Gastroesophageal sphincter (tissue), 4 donors: ENCODE measurements at regions not wholly inside any gene's neighbourhood (a gene's known extent, or its start where the extent isn't known, plus 50 kb on each side); places are given as distances from the start of the nearest gene placed in this dataset.

Experiments
- ATAC-seq: fragments of 150-250 bp; one replicate; pipeline ENCODE4 v1.9.1; 2016; ENCODE audit warnings: mild to moderate bottlenecking, moderate library complexity
- H3K27ac ChIP-seq, 4 donors: fragments of 200-600 bp; sonication (generic) in 3 of 4; 1 replicate in 3 of 4; 2 replicates in 1 of 4; pipeline ENCODE4 v1.5.1; 2016 to 2019
- H3K27me3 ChIP-seq: fragments of 200-600 bp; sonication (generic); one replicate; pipeline ENCODE4 v1.5.1; 2019
- H3K36me3 ChIP-seq, 2 donors: fragments of 200-600 bp; sonication (generic); one replicate each; pipeline ENCODE4 v1.5.1; 2019; ENCODE audit warnings: control low read depth in 1 of 2
- H3K4me1 ChIP-seq, 3 donors: fragments of 200-600 bp; sonication (generic); 1 replicate in 2 of 3; 2 replicates in 1 of 3; pipeline ENCODE4 v1.5.1; 2016 to 2019; ENCODE audit warnings: control low read depth in 2 of 3
- H3K4me3 ChIP-seq, 2 donors: fragments of 200-600 bp; sonication (generic); one replicate each; pipeline ENCODE4 v1.5.1; 2019; ENCODE audit warnings: mild to moderate bottlenecking in 1 of 2, moderate library complexity in 1 of 2
- H3K9me3 ChIP-seq, 3 donors: fragments of 200-600 bp; sonication (generic); one replicate each; pipeline ENCODE4 v1.5.1; 2017 to 2019; ENCODE audit warnings: control low read depth in 2 of 3
- EP300 ChIP-seq: sonication (generic); formaldehyde crosslinking; IDR thresholded peaks from one replicate; pipeline ENCODE4 v1.6.1; 2017; ENCODE audit warnings: antibody characterized with exemption, mild to moderate bottlenecking
- POLR2A ChIP-seq, 2 donors: fragments of 450-650 bp; IDR thresholded peaks; one replicate each; pipeline ENCODE4 v1.6.1; 2017; ENCODE audit warnings: antibody characterized with exemption in 2 of 2, mild to moderate bottlenecking in 2 of 2, moderate library complexity in 1 of 2
- POLR2AphosphoS5 ChIP-seq: sonication (generic); formaldehyde crosslinking; IDR thresholded peaks from one replicate; pipeline ENCODE4 v1.6.1; 2017; ENCODE audit warnings: antibody characterized with exemption
- WGBS, 2 donors: methylation state at CpG; one replicate each; pipeline ENCODE4 v1.1.5; 2018; ENCODE audit warnings: low coverage in 1 of 2; 5-methylcytosine and 5-hydroxymethylcytosine counted together
- TF ChIP-seq, protein P1 (sequence below), 4 experiments: fragments of 200-600 bp in 2 of 4; fragments of 450-650 bp in 2 of 4; sonication (generic) in 1 of 4; IDR thresholded peaks; one replicate each; pipeline ENCODE4 v1.5.1; 2017 to 2019; ENCODE audit warnings: antibody characterized with exemption in 4 of 4, mild to moderate bottlenecking in 2 of 4, moderate library complexity in 2 of 4

DNA sequence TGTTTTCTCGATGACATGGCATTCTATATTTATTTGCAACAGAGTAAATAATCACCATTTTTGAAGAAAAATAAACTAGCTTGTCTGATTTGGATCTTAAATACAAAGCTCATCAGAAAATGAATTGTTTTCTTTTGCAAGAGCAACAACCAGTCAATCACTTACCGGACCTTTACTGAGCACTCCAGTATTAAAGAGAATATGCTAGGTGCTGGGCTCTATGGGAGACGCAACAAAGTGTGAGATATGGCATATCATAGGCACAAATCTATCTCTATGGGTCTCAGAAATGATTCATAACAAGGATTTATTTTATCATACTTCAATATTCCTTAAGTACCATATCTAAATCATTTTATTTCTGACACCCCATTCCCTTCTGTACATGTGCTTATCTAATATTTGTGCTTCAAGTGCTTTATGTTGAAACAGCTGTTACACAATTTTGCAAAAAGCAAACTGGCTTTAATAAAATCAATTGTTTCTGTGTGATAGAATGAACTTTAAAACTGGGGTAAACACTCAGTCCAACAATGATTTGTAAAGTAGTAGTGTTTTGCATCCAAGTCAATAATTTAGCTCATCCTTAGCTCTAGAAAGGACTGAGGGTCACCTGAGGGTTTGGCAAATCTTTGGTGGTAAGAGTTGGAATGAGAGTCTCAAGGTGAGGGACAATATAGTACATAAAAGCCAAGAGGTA is 88.4 kb upstream of the SPANXB1 start:
- Histone ChIP-seq H3K27ac (no peak overlapping the region), H3K36me3 (no peaks in the 10 kb centered on the region), H3K4me1 (no peaks in the 10 kb centered on the region), H3K4me3 (no peak overlapping the region), H3K9me3 (no peaks in the 10 kb centered on the region), H3K27me3 (no peaks in the 10 kb centered on the region)
- no peak for TF ChIP-seq POLR2AphosphoS5
- TF ChIP-seq EP300: no peak
- TF ChIP-seq, protein P1, sequence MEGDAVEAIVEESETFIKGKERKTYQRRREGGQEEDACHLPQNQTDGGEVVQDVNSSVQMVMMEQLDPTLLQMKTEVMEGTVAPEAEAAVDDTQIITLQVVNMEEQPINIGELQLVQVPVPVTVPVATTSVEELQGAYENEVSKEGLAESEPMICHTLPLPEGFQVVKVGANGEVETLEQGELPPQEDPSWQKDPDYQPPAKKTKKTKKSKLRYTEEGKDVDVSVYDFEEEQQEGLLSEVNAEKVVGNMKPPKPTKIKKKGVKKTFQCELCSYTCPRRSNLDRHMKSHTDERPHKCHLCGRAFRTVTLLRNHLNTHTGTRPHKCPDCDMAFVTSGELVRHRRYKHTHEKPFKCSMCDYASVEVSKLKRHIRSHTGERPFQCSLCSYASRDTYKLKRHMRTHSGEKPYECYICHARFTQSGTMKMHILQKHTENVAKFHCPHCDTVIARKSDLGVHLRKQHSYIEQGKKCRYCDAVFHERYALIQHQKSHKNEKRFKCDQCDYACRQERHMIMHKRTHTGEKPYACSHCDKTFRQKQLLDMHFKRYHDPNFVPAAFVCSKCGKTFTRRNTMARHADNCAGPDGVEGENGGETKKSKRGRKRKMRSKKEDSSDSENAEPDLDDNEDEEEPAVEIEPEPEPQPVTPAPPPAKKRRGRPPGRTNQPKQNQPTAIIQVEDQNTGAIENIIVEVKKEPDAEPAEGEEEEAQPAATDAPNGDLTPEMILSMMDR (IDR thresholded peaks at IDR 0.05): no peak
- no peak for TF ChIP-seq POLR2A (IDR thresholded peaks at IDR 0.05)
- 77 to 83% methylated on average over 3 of the region's 3 CpGs for WGBS, 2 donors
- no peak for ATAC-seq

DNA sequence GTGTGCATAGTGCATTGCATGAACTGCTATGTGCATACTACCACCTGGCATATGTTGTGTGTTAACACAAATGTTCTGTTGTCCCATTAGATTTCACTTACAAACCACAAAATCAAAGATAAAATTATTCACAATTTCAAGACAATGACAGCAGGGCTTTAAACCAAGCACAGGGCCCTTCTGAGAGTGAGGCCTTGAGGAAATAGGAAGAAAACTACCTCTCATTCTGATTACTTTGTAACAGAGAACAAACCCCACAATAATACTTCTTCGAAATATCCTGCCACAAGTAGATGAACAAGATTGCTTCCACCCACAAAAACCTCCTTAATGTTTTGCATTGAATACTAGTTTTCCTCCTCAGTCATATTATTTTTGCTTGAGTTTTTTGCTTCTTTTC is 85.5 kb upstream of the SPANXB1 start:
- Histone ChIP-seq H3K4me3 (no peak overlapping the region), H3K27ac (no peak overlapping the region), H3K36me3 (no peaks in the 10 kb centered on the region), H3K27me3 (no peaks in the 10 kb centered on the region), H3K4me1 (no peaks in the 10 kb centered on the region), H3K9me3 (no peaks in the 10 kb centered on the region)
- TF ChIP-seq POLR2A (IDR thresholded peaks at IDR 0.05): no peak
- TF ChIP-seq POLR2AphosphoS5: no peak
- TF ChIP-seq, protein P1 (IDR thresholded peaks at IDR 0.05): no peak
- TF ChIP-seq EP300: no peak
- ATAC-seq: no peak
- 77 to 78% methylated on average over 1 of the region's 1 CpG for WGBS, 2 donors

DNA sequence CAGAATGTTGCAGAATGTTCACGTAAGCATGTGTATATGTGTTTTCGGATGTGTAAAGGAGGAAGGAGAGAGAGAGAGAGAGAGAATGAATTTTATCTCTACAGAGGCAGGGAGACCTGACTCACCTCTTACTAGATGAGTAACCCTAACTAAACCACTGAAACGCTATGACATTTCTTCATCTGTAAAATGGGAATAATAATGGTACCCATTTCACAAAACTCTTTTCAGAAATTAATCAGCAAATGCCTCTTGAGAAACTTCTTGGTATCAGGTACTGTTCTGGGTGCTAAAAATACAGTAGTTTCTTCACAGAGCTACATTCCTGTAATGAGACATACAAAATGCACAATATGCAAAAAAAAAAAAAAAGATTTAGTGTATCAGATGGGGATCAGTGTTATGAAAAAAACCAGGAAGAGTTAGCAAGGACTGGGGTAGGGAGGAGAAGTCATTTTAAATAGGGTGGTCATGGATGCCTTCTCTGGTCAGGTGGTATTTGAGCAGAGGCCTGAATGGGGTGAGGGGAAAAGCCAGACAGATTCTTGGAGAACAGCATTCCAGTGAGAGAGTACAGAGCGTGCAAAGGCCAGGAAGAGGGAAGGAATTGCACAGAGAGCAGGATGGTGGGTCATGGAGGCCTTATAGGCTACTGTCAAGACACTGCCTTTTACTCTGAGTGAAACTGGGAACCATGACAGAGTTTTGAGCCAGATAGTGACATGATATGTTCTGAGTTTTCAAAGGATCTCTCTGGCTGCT is 84.9 kb upstream of the SPANXB1 start:
- TF ChIP-seq, protein P1 (IDR thresholded peaks at IDR 0.05): no peak
- TF ChIP-seq POLR2AphosphoS5 (no peak), EP300 (no peak), POLR2A (IDR thresholded peaks at IDR 0.05) (no peak)
- Histone ChIP-seq H3K4me1 (no peaks in the 10 kb centered on the region), H3K27me3 (no peaks in the 10 kb centered on the region), H3K4me3 (no peak overlapping the region), H3K27ac (no peak overlapping the region), H3K36me3 (no peaks in the 10 kb centered on the region), H3K9me3 (no peaks in the 10 kb centered on the region)
- no peak for ATAC-seq
- WGBS, 2 donors: 74% methylated on average over 4 of the region's 4 CpGs; no CpG with 5 or more reads in 1 of the 2 donors

DNA sequence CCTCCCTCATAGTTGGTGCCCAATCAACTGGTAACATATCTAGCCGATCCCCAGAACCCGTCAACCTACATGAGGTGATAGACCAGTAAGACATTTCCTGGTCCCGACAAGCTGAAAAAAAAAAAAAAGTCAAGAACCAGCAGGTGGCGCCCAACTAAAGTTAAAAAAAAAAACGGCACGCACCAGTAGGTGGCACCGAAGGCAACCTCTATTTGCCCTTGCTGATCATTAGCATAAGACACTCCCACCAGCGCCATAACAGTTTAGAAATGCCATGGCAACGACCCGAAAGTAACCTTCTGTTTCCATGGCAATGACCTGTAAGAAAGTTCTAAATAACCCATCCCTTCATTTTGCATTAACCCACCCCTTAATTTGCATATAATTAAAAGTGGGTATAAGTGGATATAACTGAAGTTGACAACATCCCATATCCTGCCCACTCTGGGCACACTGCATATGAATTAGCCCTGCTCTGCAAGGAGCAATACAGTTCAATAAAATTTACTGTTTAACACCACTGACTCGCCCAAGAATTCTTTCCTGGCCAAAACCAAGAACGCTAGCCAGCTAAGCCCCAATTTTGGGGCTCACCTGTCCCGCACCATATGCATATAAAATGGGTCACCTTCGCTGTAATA is 83.9 kb upstream of the SPANXB1 start:
- no peaks in the 10 kb centered on the region for H3K9me3 ChIP-seq
- no peak for TF ChIP-seq POLR2AphosphoS5
- TF ChIP-seq, protein P1 (IDR thresholded peaks at IDR 0.05): peak in 3 of 4 experiments; percentile 7 to 50 (median 8)
- no peak overlapping the region for H3K27ac ChIP-seq
- no peaks in the 10 kb centered on the region for H3K4me1 ChIP-seq
- no peak for ATAC-seq
- no peak overlapping the region for H3K4me3 ChIP-seq
- H3K27me3 ChIP-seq: no peaks in the 10 kb centered on the region
- WGBS, 2 donors: 20 to 39% methylated on average over 11 to 14 of the region's 14 CpGs
- no peaks in the 10 kb centered on the region for H3K36me3 ChIP-seq
